ENCODE measurements at regions not wholly inside any gene's neighbourhood (a gene's known extent, or its start where the extent isn't known, plus 50 kb on each side); places are given as distances from the start of the nearest gene placed in this dataset.
"Not testable (repeated sequence)": the region's sequence is repeated elsewhere in the genome, so short reads cannot be mapped to it uniquely, and the experiment has no call there.

- H3K27me3 ChIP-seq (replicated peaks; ENCODE audit: insufficient read depth, low read depth, low read length, poor library complexity) = no peaks in the 10 kb centered on the region
- no peaks in the 10 kb centered on the region for H3K36me3 ChIP-seq (ENCODE audit: insufficient read depth, low read length, poor library complexity, severe bottlenecking)
- H3K4me1 ChIP-seq (ENCODE audit: insufficient read depth, low read length, poor library complexity, severe bottlenecking) = no peaks in the 10 kb centered on the region
- no peak overlapping the region for H3K27ac ChIP-seq (ENCODE audit: low read depth, low read length, poor library complexity, severe bottlenecking)
- no TSS peak for BruUV-seq (replicated peaks)
- H3K9me3 ChIP-seq (ENCODE audit: low read depth, low read length, poor library complexity, severe bottlenecking) = no peaks in the 10 kb centered on the region
- no peak for DNase-seq (ENCODE audit: low spot score)
- TF ChIP-seq, protein P1, sequence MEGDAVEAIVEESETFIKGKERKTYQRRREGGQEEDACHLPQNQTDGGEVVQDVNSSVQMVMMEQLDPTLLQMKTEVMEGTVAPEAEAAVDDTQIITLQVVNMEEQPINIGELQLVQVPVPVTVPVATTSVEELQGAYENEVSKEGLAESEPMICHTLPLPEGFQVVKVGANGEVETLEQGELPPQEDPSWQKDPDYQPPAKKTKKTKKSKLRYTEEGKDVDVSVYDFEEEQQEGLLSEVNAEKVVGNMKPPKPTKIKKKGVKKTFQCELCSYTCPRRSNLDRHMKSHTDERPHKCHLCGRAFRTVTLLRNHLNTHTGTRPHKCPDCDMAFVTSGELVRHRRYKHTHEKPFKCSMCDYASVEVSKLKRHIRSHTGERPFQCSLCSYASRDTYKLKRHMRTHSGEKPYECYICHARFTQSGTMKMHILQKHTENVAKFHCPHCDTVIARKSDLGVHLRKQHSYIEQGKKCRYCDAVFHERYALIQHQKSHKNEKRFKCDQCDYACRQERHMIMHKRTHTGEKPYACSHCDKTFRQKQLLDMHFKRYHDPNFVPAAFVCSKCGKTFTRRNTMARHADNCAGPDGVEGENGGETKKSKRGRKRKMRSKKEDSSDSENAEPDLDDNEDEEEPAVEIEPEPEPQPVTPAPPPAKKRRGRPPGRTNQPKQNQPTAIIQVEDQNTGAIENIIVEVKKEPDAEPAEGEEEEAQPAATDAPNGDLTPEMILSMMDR (conservative IDR thresholded peaks at IDR 0.05; ENCODE audit: low read depth, low read length) = no peak
- TF ChIP-seq EZH2 (IDR thresholded peaks at IDR 0.05; ENCODE audit: borderline replicate concordance, low read depth, low read length, poor library complexity, severe bottlenecking) = no peak
- ChIA-PET CTCF (no interaction called here), POLR2A (ENCODE audit: low non-redundant PET) (no interaction called here)
- no peak overlapping the region for H3K4me3 ChIP-seq (ENCODE audit: low read depth, low read length, poor library complexity, severe bottlenecking)
- intact Hi-C loops (cut with micrococcal nuclease; ENCODE audit: unreplicated experiment) = no loop called here
Observed at GRCh38 chrX:98299785-98300184, 1416.1 kb downstream of the RPA4 start.

DNA sequence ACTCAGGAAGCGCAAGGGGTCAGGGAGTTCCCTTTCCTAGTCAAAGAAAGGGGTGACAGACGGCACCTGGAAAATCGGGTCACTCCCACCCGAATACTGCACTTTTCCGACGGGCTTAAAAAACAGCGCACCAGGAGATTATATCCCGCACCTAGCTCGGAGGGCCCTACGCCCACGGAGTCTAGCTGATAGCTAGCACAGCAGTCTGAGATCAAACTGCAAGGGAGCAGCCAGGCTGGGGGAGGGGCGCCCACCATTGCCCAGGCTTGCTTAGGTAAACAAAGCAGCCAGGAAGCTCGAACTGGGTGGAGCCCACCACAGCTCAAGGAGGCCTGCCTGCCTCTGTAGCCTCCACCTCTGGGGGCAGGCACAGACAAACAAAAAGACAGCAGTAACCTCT is 1416.8 kb downstream of the RPA4 start:
- DNase-seq (ENCODE audit: low spot score); H3K27me3 ChIP-seq (replicated peaks; ENCODE audit: insufficient read depth, low read depth, low read length, poor library complexity); H3K27ac ChIP-seq (ENCODE audit: low read depth, low read length, poor library complexity, severe bottlenecking); BruUV-seq (replicated peaks); POLR2A ChIA-PET (ENCODE audit: low non-redundant PET); H3K4me3 ChIP-seq (ENCODE audit: low read depth, low read length, poor library complexity, severe bottlenecking); intact Hi-C loops (cut with micrococcal nuclease; ENCODE audit: unreplicated experiment); H3K36me3 ChIP-seq (ENCODE audit: insufficient read depth, low read length, poor library complexity, severe bottlenecking); H3K4me1 ChIP-seq (ENCODE audit: insufficient read depth, low read length, poor library complexity, severe bottlenecking); H3K9me3 ChIP-seq (ENCODE audit: low read depth, low read length, poor library complexity, severe bottlenecking); CTCF ChIA-PET: not testable (repeated sequence)

DNA sequence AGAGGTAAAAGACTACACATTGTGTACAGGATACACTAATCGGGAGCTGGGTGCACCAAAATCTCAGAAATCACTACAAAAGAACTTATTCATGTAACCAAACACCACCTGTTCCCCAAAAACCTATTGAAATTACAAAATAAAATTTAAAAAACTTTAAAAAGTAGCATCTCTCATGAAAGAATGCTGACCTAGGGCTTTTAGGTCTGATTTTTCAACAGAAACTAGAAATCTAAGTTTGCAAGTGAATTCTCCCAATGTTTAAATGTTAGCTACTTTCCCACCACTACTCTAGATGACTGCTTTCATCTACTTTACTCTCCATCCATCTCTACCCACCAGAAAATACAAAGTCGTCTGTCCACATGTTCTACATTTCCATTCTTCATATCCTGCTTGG is 1447.7 kb downstream of the RPA4 start:
- Histone ChIP-seq H3K4me3 (ENCODE audit: low read depth, low read length, poor library complexity, severe bottlenecking) (no peak overlapping the region), H3K9me3 (ENCODE audit: low read depth, low read length, poor library complexity, severe bottlenecking) (no peaks in the 10 kb centered on the region), H3K27me3 (replicated peaks; ENCODE audit: insufficient read depth, low read depth, low read length, poor library complexity) (no peaks in the 10 kb centered on the region), H3K4me1 (ENCODE audit: insufficient read depth, low read length, poor library complexity, severe bottlenecking) (no peaks in the 10 kb centered on the region), H3K36me3 (ENCODE audit: insufficient read depth, low read length, poor library complexity, severe bottlenecking) (no peaks in the 10 kb centered on the region), H3K27ac (ENCODE audit: low read depth, low read length, poor library complexity, severe bottlenecking) (no peak overlapping the region)
- BruUV-seq (replicated peaks) = no TSS peak
- intact Hi-C loops (cut with micrococcal nuclease; ENCODE audit: unreplicated experiment) = no loop called here
- TF ChIP-seq, protein P1 (conservative IDR thresholded peaks at IDR 0.05; ENCODE audit: low read depth, low read length) = no peak
- TF ChIP-seq EZH2 (IDR thresholded peaks at IDR 0.05; ENCODE audit: borderline replicate concordance, low read depth, low read length, poor library complexity, severe bottlenecking) = no peak
- POLR2A ChIA-PET (ENCODE audit: low non-redundant PET) = no interaction called here
- CTCF ChIA-PET = no interaction called here
- no peak for DNase-seq (ENCODE audit: low spot score)

DNA sequence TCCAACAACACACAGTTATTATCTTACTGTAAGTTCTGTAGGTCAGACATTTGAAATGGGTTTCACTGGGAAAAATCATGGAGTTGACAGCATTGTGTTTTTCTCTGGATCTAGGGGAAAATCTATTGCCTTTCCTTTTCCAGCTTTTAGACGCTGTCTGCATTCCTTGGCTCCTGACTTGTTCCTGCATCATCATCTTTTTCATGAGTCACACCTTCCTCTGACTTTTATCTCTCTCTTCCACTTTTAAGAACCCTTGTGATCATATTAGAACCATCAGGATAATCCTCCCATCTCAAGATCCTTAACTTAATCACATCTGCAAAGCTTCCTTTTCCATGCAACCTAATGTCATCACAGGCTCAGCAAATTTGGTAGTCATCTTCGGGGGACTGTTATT is 1454.8 kb downstream of the RPA4 start:
- Histone ChIP-seq H3K36me3 (ENCODE audit: insufficient read depth, low read length, poor library complexity, severe bottlenecking) (no peaks in the 10 kb centered on the region), H3K4me1 (ENCODE audit: insufficient read depth, low read length, poor library complexity, severe bottlenecking) (no peaks in the 10 kb centered on the region), H3K27ac (ENCODE audit: low read depth, low read length, poor library complexity, severe bottlenecking) (no peak overlapping the region), H3K27me3 (replicated peaks; ENCODE audit: insufficient read depth, low read depth, low read length, poor library complexity) (no peaks in the 10 kb centered on the region), H3K4me3 (ENCODE audit: low read depth, low read length, poor library complexity, severe bottlenecking) (no peak overlapping the region), H3K9me3 (ENCODE audit: low read depth, low read length, poor library complexity, severe bottlenecking) (peaks cover 16% of the 10 kb centered on the region)
- DNase-seq (ENCODE audit: low spot score) = no peak
- intact Hi-C loops (cut with micrococcal nuclease; ENCODE audit: unreplicated experiment) = no loop called here
- TF ChIP-seq, protein P1 (conservative IDR thresholded peaks at IDR 0.05; ENCODE audit: low read depth, low read length) = no peak
- TF ChIP-seq EZH2 (IDR thresholded peaks at IDR 0.05; ENCODE audit: borderline replicate concordance, low read depth, low read length, poor library complexity, severe bottlenecking) = no peak
- BruUV-seq (replicated peaks) = no TSS peak
- POLR2A ChIA-PET (ENCODE audit: low non-redundant PET) = no interaction called here
- CTCF ChIA-PET = no interaction called here
